Rectal smooth muscle tissue (tissue), 1 donor: ENCODE measurements at regions not wholly inside any gene's neighbourhood (a gene's known extent, or its start where the extent isn't known, plus 50 kb on each side); places are given as distances from the start of the nearest gene placed in this dataset.

Source experiments
- H3K27ac ChIP-seq: one replicate; pipeline ENCODE4 v1.7.0; 2013; ENCODE audit warnings: low read depth, low read length, inconsistent platforms
- H3K27me3 ChIP-seq: one replicate; pipeline ENCODE4 v1.7.0; 2013; ENCODE audit warnings: low read length; ENCODE audit not compliant: control insufficient read depth, insufficient read depth
- H3K36me3 ChIP-seq: one replicate; pipeline ENCODE4 v1.7.0; 2013; ENCODE audit warnings: low read length; ENCODE audit not compliant: control insufficient read depth, insufficient read depth
- H3K4me1 ChIP-seq: one replicate; pipeline ENCODE4 v1.7.0; 2013; ENCODE audit warnings: low read length; ENCODE audit not compliant: control insufficient read depth, insufficient read depth
- H3K4me3 ChIP-seq: one replicate; pipeline ENCODE4 v1.7.0; 2013; ENCODE audit warnings: low read length
- H3K9ac ChIP-seq: one replicate; pipeline ENCODE4 v1.7.0; 2013; ENCODE audit warnings: low read length

DNA sequence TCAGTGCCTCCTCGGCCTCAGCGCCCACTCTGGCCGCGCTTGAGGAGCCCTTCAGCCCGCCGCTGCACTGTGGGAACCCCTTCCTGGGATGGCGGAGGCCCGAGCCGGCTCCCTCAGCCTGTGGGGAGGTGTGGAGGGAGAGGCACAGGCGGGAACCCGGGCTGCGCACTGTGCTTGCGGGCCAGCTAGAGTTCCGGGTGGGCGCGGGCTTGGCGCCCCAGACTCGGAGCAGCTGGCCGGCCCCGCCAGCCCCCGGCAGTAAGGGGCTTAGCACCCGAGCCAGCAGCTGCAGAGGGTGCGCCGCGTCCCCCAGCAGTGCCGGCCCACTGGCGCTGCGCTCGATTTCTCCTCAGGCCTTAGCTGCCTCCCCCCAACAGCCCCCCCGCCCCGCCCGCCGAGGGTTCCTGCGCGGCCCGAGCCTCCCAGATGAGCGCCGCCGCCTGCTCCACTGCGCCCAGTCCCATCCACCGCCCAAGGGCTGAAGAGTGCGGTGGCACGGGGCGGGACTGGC, 1137.0 kb downstream of the PCDH18 start:
- no peaks in the 10 kb centered on the region for H3K4me1 ChIP-seq
- H3K36me3 ChIP-seq, result no peaks in the 10 kb centered on the region
- H3K9ac ChIP-seq, result no peak overlapping the region
- no peak overlapping the region for H3K4me3 ChIP-seq
- H3K27me3 ChIP-seq, result no peaks in the 10 kb centered on the region
- no peak overlapping the region for H3K27ac ChIP-seq

DNA sequence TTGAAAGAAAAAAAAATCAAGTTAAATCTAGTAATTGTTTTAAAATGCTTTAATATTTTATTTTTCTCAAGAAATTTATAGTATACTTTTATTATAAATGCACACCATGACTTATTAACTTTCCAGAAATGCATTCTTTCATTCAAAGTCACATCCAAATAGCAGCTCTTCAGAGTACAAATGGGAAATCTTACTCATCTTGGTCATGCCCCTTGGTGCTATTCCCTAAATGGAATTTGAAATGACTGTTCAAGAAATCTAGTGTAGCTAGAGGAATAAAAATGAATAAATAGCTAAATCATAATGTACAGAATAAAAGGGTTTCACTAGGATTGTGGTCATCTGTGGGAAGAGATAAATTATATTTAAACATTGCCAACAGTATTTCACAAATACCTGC, 1139.7 kb downstream of the PCDH18 start:
- Histone ChIP-seq H3K36me3 (no peaks in the 10 kb centered on the region), H3K4me1 (no peaks in the 10 kb centered on the region), H3K27me3 (no peaks in the 10 kb centered on the region), H3K9ac (no peak overlapping the region), H3K4me3 (no peak overlapping the region), H3K27ac (no peak overlapping the region)

DNA sequence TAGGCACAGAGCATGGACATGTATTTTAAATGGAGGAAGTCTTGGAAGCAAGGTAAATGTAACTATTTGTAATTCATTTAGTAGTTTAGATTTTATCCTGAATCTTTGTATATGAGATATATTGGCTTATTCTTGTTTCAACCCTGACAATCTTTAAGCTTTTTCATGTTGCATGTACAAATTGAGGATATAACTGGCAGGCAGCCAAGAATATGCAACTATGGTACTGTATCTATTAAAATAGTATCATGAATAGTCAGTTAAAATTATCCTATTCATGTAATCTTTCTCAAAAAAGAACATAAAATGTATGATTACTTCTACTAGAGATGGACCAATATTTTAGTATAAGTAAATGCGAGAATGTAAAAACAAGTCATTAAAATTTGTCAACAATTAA, 1141.5 kb downstream of the PCDH18 start:
- Histone ChIP-seq H3K27me3 (no peaks in the 10 kb centered on the region), H3K27ac (no peak overlapping the region), H3K9ac (no peak overlapping the region), H3K36me3 (no peaks in the 10 kb centered on the region), H3K4me1 (no peaks in the 10 kb centered on the region), H3K4me3 (no peak overlapping the region)

DNA sequence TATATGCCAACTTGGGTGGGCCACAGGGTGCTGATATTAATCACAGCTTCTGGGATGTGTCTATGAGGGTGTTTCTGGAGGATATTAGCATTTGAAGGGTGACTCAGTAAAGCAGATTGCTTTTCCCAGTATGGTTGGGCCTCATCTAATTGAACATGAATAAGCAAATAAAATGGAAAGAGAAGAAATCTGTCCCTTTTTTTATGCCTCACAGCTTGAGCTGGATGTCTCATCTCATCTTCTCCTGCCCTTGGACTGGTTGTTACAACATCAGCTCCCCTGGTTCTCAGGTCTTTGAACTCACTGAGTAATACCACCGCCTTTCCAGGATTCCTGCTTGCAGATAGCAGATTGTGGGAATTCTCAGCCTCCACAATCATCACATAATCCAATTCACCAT, 1149.2 kb downstream of the PCDH18 start:
- Histone ChIP-seq H3K4me3 (no peak overlapping the region), H3K9ac (no peak overlapping the region), H3K4me1 (no peaks in the 10 kb centered on the region), H3K27me3 (no peaks in the 10 kb centered on the region), H3K27ac (no peak overlapping the region), H3K36me3 (no peaks in the 10 kb centered on the region)

DNA sequence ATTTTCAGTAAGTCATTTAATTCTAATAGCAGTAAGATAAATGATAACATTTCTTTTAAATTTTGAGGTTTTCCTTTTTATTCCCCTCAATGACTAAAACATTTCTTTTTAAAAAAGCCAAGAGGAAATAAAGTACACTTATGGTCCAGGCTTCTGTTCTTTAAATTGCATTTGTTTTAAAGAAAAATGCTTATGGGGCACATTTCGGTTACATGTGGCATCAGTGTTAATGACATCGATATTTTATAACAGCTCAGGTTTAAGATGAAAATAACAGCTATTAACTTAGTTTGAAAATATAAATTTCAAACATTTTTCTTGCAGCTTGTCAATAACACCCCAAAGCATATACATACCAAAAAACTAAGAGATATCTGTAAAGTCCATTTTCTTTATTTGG, 1161.1 kb downstream of the PCDH18 start:
- Histone ChIP-seq H3K36me3 (no peaks in the 10 kb centered on the region), H3K4me3 (no peak overlapping the region), H3K27me3 (no peaks in the 10 kb centered on the region), H3K4me1 (no peaks in the 10 kb centered on the region), H3K9ac (no peak overlapping the region), H3K27ac (no peak overlapping the region)

DNA sequence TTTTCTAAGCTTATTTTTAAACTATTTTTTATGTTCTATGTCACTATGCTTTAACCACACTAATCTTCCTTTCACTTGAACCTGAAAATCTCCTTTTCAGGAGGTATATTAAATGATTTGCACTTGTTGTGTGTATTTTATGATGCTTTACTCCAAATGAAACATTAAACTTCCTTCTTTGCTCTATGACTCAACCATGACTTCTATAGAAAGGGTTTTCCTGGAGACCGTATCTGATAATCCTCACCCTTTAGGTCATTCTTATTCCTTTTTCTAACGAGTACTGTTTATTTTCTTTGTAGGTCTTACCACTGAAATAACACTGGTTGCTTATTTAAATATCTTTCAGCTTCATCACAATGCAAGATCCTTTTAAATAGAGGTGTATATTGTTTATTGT, 1163.2 kb downstream of the PCDH18 start:
- no peaks in the 10 kb centered on the region for H3K27me3 ChIP-seq
- H3K36me3 ChIP-seq, result no peaks in the 10 kb centered on the region
- H3K27ac ChIP-seq, result no peak overlapping the region
- H3K4me3 ChIP-seq, result no peak overlapping the region
- no peak overlapping the region for H3K9ac ChIP-seq
- H3K4me1 ChIP-seq, result no peaks in the 10 kb centered on the region

DNA sequence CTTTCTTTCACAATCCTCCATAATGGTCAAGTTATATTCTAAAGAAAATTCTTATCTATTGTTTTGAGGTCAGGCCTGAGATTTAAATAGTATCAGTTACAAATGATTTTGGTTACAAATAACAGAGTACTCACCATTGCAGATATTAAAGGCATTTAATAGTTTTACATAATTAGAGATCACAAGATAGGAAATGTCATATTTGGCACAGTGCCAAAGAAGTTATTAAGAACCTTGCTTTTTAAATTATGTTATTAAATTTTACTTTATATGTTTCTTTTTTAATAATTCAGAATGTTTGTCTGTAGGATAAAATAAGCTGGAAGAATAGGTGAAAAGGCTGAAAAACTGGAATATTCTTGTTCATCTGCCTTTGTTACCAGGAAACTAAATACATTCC, 1174.7 kb downstream of the PCDH18 start:
- H3K4me3 ChIP-seq, result no peak overlapping the region
- no peaks in the 10 kb centered on the region for H3K36me3 ChIP-seq
- H3K27me3 ChIP-seq, result no peaks in the 10 kb centered on the region
- H3K9ac ChIP-seq, result no peak overlapping the region
- no peaks in the 10 kb centered on the region for H3K4me1 ChIP-seq
- H3K27ac ChIP-seq, result no peak overlapping the region

DNA sequence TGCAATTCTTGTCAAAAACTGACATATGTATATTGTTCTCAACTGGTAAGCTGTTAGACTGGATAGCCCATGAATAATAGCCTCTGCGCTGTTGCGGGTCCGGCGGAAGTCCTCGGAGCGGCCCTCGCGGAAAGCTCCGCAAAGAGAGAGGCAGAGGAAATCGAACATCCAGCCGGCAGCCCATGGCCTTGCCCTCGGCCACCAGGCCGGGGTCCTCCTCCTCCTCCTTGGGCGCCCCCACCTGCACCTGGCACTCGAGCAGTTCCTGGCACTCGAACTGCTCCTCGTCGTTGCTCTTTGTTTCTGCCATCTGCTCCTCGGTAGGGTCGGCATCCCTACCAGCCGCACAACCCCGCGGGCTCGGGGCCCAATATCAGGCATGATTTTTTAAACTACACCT, 1176.3 kb downstream of the PCDH18 start:
- Histone ChIP-seq H3K4me3 (no peak overlapping the region), H3K9ac (no peak overlapping the region), H3K4me1 (no peaks in the 10 kb centered on the region), H3K36me3 (no peaks in the 10 kb centered on the region), H3K27ac (no peak overlapping the region), H3K27me3 (no peaks in the 10 kb centered on the region)

DNA sequence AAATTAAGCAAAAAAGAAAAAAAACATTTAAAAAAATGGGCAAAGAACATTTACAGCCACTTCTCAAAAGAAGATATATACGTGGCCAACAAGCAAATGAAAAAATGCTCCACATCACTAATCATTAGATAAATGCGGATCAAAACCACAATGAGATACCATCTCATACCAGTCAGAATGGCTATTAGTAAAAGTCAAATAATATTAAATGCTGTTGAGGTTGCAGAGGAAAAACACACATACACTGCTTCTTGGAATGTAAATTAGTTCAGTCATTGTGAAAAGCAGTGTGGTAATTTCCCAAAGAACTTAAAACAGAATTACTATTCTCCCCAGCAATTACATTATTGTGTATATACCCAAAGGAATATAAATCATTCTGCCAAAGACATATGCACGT, 1189.0 kb downstream of the PCDH18 start:
- no peak overlapping the region for H3K9ac ChIP-seq
- no peak overlapping the region for H3K27ac ChIP-seq
- no peaks in the 10 kb centered on the region for H3K4me1 ChIP-seq
- H3K4me3 ChIP-seq, result no peak overlapping the region
- H3K36me3 ChIP-seq, result no peaks in the 10 kb centered on the region
- no peaks in the 10 kb centered on the region for H3K27me3 ChIP-seq

DNA sequence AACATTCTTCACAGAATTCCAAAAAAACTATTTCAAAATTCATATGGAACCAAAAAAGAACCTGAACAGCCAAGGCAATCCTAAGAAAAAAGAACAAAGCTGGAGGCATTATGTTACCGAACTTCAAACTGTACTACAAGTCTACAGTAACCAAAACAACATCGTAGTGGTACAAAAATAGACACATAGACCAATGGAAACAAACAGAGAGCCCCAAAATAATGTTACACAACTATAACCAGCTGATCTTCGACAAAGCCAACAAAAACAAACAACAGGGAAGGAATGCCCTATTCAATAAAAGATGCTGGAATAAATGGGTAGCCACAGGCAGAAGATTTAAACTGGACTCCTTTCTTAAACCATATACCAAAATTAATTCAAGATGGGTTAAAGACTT, 1189.6 kb downstream of the PCDH18 start:
- Histone ChIP-seq H3K9ac (no peak overlapping the region), H3K27me3 (no peaks in the 10 kb centered on the region), H3K4me3 (no peak overlapping the region), H3K27ac (no peak overlapping the region), H3K36me3 (no peaks in the 10 kb centered on the region), H3K4me1 (no peaks in the 10 kb centered on the region)

DNA sequence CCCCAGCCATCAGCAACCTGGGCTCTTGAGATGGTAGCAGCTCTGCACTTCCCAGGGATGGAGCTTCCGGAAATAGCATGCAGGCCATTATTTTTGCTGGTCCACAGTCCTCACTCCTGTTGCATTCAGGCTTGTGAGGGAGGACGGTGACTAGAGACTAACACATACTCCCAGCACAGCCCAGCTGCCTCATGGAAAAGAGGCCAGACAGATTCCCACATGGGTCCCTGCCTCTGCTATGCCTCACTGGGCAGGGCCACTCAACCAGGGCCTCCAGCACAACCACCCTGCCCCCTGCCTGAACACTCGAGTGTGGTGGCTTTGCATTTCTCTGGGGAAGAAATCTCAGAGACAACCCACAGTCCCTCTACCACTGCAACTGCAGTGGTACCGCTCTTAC, 1195.1 kb downstream of the PCDH18 start:
- H3K27ac ChIP-seq, result no peak overlapping the region
- no peaks in the 10 kb centered on the region for H3K36me3 ChIP-seq
- H3K4me1 ChIP-seq, result no peaks in the 10 kb centered on the region
- H3K27me3 ChIP-seq, result no peaks in the 10 kb centered on the region
- no peak overlapping the region for H3K9ac ChIP-seq
- no peak overlapping the region for H3K4me3 ChIP-seq

DNA sequence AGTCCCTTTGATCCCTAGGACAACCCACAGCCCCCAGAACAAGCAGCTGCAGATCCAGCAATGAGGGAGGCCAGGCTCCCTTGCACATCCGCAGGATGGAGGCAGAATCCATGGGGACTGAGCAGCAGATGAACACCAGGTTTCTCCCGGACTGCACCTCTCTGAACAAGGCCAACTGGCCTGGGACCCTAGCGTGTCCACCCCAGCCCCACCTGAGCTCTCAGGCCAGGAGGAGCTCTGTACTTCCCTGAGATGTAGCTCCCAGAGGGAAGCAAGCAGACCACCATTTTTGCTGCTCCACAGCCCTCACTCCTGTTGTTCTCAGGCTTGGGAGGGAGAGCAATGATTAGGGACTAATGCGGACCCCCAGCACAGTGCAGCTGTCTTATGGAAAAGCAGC, 1195.8 kb downstream of the PCDH18 start:
- Histone ChIP-seq H3K4me1 (no peaks in the 10 kb centered on the region), H3K9ac (no peak overlapping the region), H3K36me3 (no peaks in the 10 kb centered on the region), H3K27me3 (no peaks in the 10 kb centered on the region), H3K27ac (no peak overlapping the region), H3K4me3 (no peak overlapping the region)

DNA sequence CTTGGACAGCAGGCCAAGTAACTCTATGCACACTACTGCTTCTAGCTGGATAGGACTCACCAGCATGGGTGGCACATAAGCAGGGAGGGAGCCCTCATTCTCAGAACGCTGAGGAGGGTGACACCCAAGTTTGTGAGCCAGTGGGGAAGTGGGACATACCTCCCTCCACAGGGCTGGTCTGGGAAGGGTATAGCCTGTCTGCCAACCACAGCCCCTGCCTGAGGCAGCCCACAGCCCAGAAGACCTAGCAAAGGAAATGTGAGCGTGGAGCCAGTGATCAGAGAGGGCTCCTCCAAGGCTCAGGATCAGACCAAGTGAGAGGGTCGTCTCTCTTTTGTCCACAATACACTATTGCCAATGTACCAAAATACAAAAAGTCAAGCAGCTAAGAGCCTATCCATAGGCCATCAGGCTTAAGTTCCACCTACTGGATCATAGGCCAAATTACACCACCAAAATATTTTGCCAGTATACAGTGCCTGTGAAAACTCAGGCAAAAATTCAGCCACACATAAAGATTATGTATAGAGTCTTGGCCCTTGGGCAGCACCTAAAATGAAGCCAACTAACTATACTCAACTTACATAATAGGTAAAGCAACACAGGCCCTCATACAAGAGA, 1203.1 kb downstream of the PCDH18 start:
- no peaks in the 10 kb centered on the region for H3K27me3 ChIP-seq
- H3K27ac ChIP-seq, result no peak overlapping the region
- H3K4me1 ChIP-seq, result no peaks in the 10 kb centered on the region
- H3K4me3 ChIP-seq, result no peak overlapping the region
- no peaks in the 10 kb centered on the region for H3K36me3 ChIP-seq
- H3K9ac ChIP-seq, result no peak overlapping the region
